ENCODE measurements at regions not wholly inside any gene's neighbourhood (a gene's known extent, or its start where the extent isn't known, plus 50 kb on each side); places are given as distances from the start of the nearest gene placed in this dataset.
"Not testable (repeated sequence)": the region's sequence is repeated elsewhere in the genome, so short reads cannot be mapped to it uniquely, and the experiment has no call there.

- Histone ChIP-seq H3K27ac (ENCODE audit: poor library complexity, severe bottlenecking) (no peak overlapping the region), H3K4me1 (ENCODE audit: insufficient read depth, poor library complexity, severe bottlenecking) (no peaks in the 10 kb centered on the region), H3K9me3 (ENCODE audit: severe bottlenecking) (no peaks in the 10 kb centered on the region), H3K4me3 (ENCODE audit: severe bottlenecking) (no peak overlapping the region), H3K27me3 (ENCODE audit: insufficient read depth, poor library complexity, severe bottlenecking) (no peaks in the 10 kb centered on the region), H3K36me3 (ENCODE audit: low read depth) (no peaks in the 10 kb centered on the region)
- no peak for DNase-seq (ENCODE audit: low spot score)
- ATAC-seq (ENCODE audit: low read depth), result no peak
- no peak for TF ChIP-seq CTCF (IDR thresholded peaks at IDR 0.05; ENCODE audit: poor library complexity, severe bottlenecking)
Measured at GRCh38 chr18:4755848-4756247, 300.7 kb upstream of the DLGAP1 start.

- H3K36me3 ChIP-seq (ENCODE audit: low read depth); DNase-seq (ENCODE audit: low spot score); H3K4me3 ChIP-seq (ENCODE audit: severe bottlenecking); H3K9me3 ChIP-seq (ENCODE audit: severe bottlenecking); H3K27me3 ChIP-seq (ENCODE audit: insufficient read depth, poor library complexity, severe bottlenecking); H3K4me1 ChIP-seq (ENCODE audit: insufficient read depth, poor library complexity, severe bottlenecking); H3K27ac ChIP-seq (ENCODE audit: poor library complexity, severe bottlenecking); ATAC-seq (ENCODE audit: low read depth): not testable (repeated sequence)
Measured at GRCh38 chr18:4753151-4753550, 298.0 kb upstream of the DLGAP1 start.

GRCh38 chr18:4751523-4751922, 296.4 kb upstream of the DLGAP1 start:
- H3K9me3 ChIP-seq (ENCODE audit: severe bottlenecking), result no peaks in the 10 kb centered on the region
- H3K36me3 ChIP-seq (ENCODE audit: low read depth), result no peaks in the 10 kb centered on the region
- DNase-seq (ENCODE audit: low spot score) (no peak), ATAC-seq (ENCODE audit: low read depth) (no peak)
- no peaks in the 10 kb centered on the region for H3K4me1 ChIP-seq (ENCODE audit: insufficient read depth, poor library complexity, severe bottlenecking)
- TF ChIP-seq CTCF (IDR thresholded peaks at IDR 0.05; ENCODE audit: poor library complexity, severe bottlenecking), result no peak
- H3K4me3 ChIP-seq (ENCODE audit: severe bottlenecking), result no peak overlapping the region
- no peak overlapping the region for H3K27ac ChIP-seq (ENCODE audit: poor library complexity, severe bottlenecking)
- no peaks in the 10 kb centered on the region for H3K27me3 ChIP-seq (ENCODE audit: insufficient read depth, poor library complexity, severe bottlenecking)

GRCh38 chr18:4750393-4751346, 295.6 kb upstream of the DLGAP1 start:
- H3K4me1 ChIP-seq (ENCODE audit: insufficient read depth, poor library complexity, severe bottlenecking), result no peaks in the 10 kb centered on the region
- H3K9me3 ChIP-seq (ENCODE audit: severe bottlenecking), result no peaks in the 10 kb centered on the region
- no peak for TF ChIP-seq CTCF (IDR thresholded peaks at IDR 0.05; ENCODE audit: poor library complexity, severe bottlenecking)
- no peak overlapping the region for H3K27ac ChIP-seq (ENCODE audit: poor library complexity, severe bottlenecking)
- ATAC-seq (ENCODE audit: low read depth) (no peak), DNase-seq (ENCODE audit: low spot score) (no peak)
- no peaks in the 10 kb centered on the region for H3K27me3 ChIP-seq (ENCODE audit: insufficient read depth, poor library complexity, severe bottlenecking)
- no peaks in the 10 kb centered on the region for H3K36me3 ChIP-seq (ENCODE audit: low read depth)
- no peak overlapping the region for H3K4me3 ChIP-seq (ENCODE audit: severe bottlenecking)

GRCh38 chr18:4748975-4749374, 293.9 kb upstream of the DLGAP1 start:
- DNase-seq (ENCODE audit: low spot score) (no peak), ATAC-seq (ENCODE audit: low read depth) (no peak)
- H3K4me1 ChIP-seq (ENCODE audit: insufficient read depth, poor library complexity, severe bottlenecking), result no peaks in the 10 kb centered on the region
- no peak overlapping the region for H3K4me3 ChIP-seq (ENCODE audit: severe bottlenecking)
- no peaks in the 10 kb centered on the region for H3K9me3 ChIP-seq (ENCODE audit: severe bottlenecking)
- no peaks in the 10 kb centered on the region for H3K27me3 ChIP-seq (ENCODE audit: insufficient read depth, poor library complexity, severe bottlenecking)
- TF ChIP-seq CTCF (IDR thresholded peaks at IDR 0.05; ENCODE audit: poor library complexity, severe bottlenecking), result no peak
- no peaks in the 10 kb centered on the region for H3K36me3 ChIP-seq (ENCODE audit: low read depth)
- H3K27ac ChIP-seq (ENCODE audit: poor library complexity, severe bottlenecking), result no peak overlapping the region

Measured in RWPE2 (cell line).